GM12872 (cell line): ENCODE measurements at regions not wholly inside any gene's neighbourhood (a gene's known extent, or its start where the extent isn't known, plus 50 kb on each side); places are given as distances from the start of the nearest gene placed in this dataset.

Source experiments
- CTCF ChIP-seq: IDR thresholded peaks from 3 replicates; pipeline ENCODE4 v1.5.1; 2011; ENCODE audit warnings: low read depth, mild to moderate bottlenecking, low read length, moderate library complexity; ENCODE audit not compliant: insufficient read depth

DNA sequence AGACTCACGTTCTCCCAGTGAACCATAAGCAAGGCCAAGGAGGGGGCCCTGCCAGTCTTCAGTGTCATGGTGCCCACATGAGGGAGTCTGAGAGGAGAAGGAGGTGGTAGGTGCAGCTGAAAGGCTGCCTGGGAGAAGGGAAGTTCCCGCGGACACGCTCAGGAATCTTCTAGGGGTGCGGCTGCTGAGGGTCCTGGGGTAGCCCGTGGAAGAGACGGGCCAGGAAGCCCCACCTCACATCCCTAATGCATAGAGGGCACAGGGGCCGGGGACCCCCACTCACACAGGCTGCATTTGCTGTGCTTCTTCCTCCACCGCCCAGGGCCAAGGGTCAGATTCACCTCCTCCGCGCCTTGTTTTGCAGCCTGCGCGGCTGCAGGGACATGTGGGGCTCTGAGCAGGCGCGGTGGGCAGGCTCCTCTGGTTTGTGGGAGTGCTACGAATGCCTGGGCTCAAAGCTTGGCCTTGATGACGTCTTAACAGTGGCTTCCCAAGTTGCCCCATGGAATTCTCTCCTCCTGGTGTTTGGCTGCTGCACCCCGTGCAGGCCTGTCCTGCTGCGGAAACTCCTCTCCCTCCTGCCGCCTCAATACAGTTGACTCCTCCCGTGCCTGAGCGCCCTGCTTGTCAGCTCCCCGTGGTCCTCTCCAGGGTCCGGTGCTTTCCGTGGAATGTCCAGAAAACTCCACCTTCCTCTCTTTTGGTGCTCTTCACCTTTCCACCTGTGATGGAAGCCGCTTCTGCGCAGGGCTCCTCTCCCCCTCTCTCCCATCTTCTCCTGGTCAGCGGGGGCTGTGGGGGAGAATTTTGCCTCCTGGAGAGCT lies 95.7 kb downstream of the VAPA start:
- no peak for TF ChIP-seq CTCF

- TF ChIP-seq CTCF, result no peak
Measured at GRCh38 chr18:10010611-10011015, 96.8 kb downstream of the VAPA start.

DNA sequence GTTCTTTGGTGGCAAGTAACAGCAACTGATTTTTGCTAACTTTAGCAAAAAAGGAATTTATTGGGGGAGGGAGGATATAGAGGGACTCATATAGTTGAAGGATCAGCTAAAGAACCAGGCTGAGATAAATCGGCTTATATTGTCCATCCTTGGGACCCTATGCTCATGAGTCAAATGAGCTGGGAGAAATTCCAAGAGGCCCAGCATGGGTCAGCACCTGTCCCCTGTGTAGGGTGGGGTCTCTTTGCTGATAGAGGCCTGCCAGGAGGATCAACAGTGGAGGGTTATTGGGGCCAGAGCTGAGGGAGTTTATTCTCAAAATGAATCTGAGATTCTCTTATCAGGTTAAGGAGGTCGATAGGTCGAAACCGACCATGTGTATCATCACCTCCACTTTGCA lies 97.2 kb downstream of the VAPA start:
- TF ChIP-seq CTCF, result no peak

- no peak for TF ChIP-seq CTCF
Measured at GRCh38 chr18:10011751-10012150, 97.9 kb downstream of the VAPA start.

DNA sequence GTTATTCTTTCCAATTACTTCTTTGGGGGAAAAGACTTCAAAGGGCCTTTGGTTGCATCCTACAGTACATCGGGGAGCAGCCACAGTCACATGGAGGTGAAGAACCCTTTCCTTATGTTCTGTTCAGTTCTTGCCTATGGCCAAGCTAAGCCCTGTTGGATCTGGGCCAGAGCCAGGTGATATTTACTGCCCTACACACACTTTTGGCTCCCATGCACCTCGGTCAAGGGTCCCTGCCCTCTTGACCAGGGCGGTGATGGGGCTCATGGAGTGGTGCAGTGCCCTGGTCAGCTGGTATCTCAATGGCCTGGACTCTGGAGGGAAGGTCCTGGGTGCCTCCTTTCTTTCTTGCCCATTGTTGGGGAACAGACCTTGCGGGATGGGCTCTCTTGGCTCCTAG lies 98.7 kb downstream of the VAPA start:
- no peak for TF ChIP-seq CTCF

DNA sequence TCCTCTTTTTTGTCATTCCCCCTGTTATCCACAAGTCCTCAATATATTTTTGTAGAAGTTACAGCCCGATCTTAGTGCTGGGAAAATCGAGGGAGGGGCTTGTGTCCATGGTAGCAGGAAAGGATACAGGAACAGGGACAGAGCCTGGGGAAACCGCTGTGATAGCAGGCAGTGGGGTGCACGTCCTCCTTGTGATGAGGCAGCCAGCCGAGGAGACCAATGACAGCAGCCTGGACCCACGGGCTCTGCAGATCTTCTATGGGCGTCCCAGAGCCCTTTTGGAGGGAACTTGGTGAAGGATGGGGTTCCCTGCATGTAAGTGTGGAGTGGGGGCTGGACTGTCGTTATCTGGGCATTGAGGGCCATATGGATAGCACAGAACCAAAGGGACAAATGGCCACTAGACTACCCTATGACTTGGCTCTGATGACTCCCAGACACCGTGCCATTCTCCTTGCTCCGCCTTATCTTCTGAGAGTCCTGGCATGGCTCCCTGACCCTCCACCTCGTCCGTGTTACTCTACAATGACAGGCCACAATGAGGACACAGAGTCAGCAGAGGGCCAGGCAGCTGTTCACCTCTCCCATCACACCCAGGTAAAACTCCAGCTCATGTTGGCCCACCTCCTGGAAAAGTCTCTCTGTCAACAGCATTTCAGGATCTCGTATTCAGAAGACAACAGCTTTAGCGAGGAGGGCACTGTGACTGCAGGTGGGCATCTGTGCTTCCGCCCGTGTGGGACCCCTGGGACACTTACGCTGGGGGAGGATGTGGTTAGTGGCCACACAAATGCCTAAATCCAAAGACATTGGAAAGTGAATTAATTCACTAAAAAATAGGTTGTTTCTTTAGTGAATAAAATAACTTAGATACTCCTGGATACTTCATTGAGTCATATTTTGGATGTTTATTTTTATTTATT lies 100.1 kb downstream of the VAPA start:
- TF ChIP-seq CTCF, result no peak

- no peak for TF ChIP-seq CTCF
Measured at GRCh38 chr18:10015288-10015701, 101.5 kb downstream of the VAPA start.
